T-cell (primary cell): ENCODE measurements at regions not wholly inside any gene's neighbourhood (a gene's known extent, or its start where the extent isn't known, plus 50 kb on each side); places are given as distances from the start of the nearest gene placed in this dataset.

Source experiments
- ATAC-seq, 4 experiments: fragments of 200-7000 bp in 3 of 4; fragments of 150-1000 bp in 1 of 4; cut with Tn5 transposase; replicated peaks in 1 of 4; 1 replicate in 3 of 4; 2 replicates in 1 of 4; pipeline ENCODE4 v1.10.0; 2021; ENCODE audit warnings: moderate library complexity in 3 of 4, mild to moderate bottlenecking in 2 of 4, moderate number of reproducible peaks in 1 of 4
- CTCF ChIA-PET, 2 donors: fragments of 300-600 bp; sonication (Branson Sonifier 250); formaldehyde crosslinking; loops; one replicate each; lab custom pipeline; 2022; ENCODE audit warnings: antibody characterized with exemption in 2 of 2; lab: Charles Lee
- POLR2A ChIA-PET, 2 donors: fragments of 300-600 bp; sonication (Branson Sonifier 250); formaldehyde crosslinking; loops; one replicate each; lab custom pipeline; 2022; ENCODE audit warnings: antibody characterized with exemption in 2 of 2; lab: Charles Lee
- DNase-seq, 35 experiments: peaks; one replicate each; pipeline versions ENCODE4 v3.0.0 to v3.0.0-alpha.2; 2013 to 2023
- H3K27ac ChIP-seq: one replicate; pipeline ENCODE4 v1.5.1; 2013; ENCODE audit warnings: low read length
- H3K27me3 ChIP-seq, 2 experiments: replicated peaks in 1 of 2; 1 replicate in 1 of 2; 2 replicates in 1 of 2; pipeline versions ENCODE4 v1.6.1 to v1.7.0; 2013; ENCODE audit warnings: low read length in 1 of 2, mixed read lengths in 1 of 2; ENCODE audit not compliant: control insufficient read depth in 2 of 2, insufficient read depth in 2 of 2; ENCODE audit errors: extremely low read depth in 1 of 2
- H3K36me3 ChIP-seq, 2 donors: 1 replicate in 1 of 2; 2 replicates in 1 of 2; pipeline versions ENCODE4 v1.6.1 to v1.7.0; 2013; ENCODE audit warnings: low read length in 1 of 2; ENCODE audit not compliant: control insufficient read depth in 2 of 2, insufficient read depth in 1 of 2; ENCODE audit errors: extremely low read depth in 1 of 2
- H3K4me1 ChIP-seq, 2 experiments: 1 replicate in 1 of 2; 2 replicates in 1 of 2; pipeline versions ENCODE4 v1.6.1 to v1.7.0; 2013; ENCODE audit warnings: low read length in 2 of 2, mixed read lengths in 1 of 2; ENCODE audit not compliant: insufficient read depth in 2 of 2, control insufficient read depth in 1 of 2; ENCODE audit errors: extremely low read depth in 1 of 2
- H3K4me3 ChIP-seq, 2 donors: 1 replicate in 1 of 2; 2 replicates in 1 of 2; pipeline versions ENCODE4 v1.5.1 to v1.7.0; 2013; ENCODE audit warnings: mild to moderate bottlenecking in 2 of 2, low read length in 1 of 2, moderate library complexity in 1 of 2; ENCODE audit not compliant: control insufficient read depth in 1 of 2; ENCODE audit errors: extremely low read depth in 1 of 2
- H3K9me3 ChIP-seq: 2 replicates; pipeline ENCODE4 v1.7.0; 2013
- H3K27ac Mint-ChIP-seq, 2 donors: one replicate each; pipeline ENCODE4 v1.8.0; 2020 to 2021; ENCODE audit warnings: mild to moderate bottlenecking in 2 of 2, mixed read lengths in 2 of 2
- H3K27me3 Mint-ChIP-seq, 2 donors: one replicate each; pipeline ENCODE4 v1.8.0; 2021 to 2022; ENCODE audit warnings: mixed read lengths in 2 of 2
- H3K36me3 Mint-ChIP-seq: one replicate; pipeline ENCODE4 v1.8.0; 2021; ENCODE audit warnings: mixed read lengths
- H3K4me1 Mint-ChIP-seq, 3 donors: one replicate each; pipeline ENCODE4 v1.8.0; 2020 to 2022; ENCODE audit warnings: mixed read lengths in 3 of 3, mild to moderate bottlenecking in 1 of 3
- H3K4me3 Mint-ChIP-seq, 3 donors: one replicate each; pipeline ENCODE4 v1.8.0; 2020 to 2022; ENCODE audit warnings: mild to moderate bottlenecking in 3 of 3, mixed read lengths in 3 of 3, moderate library complexity in 3 of 3
- H3K9me3 Mint-ChIP-seq, 3 donors: one replicate each; pipeline ENCODE4 v1.8.0; 2020 to 2022; ENCODE audit warnings: mixed read lengths in 3 of 3
- WGBS: methylation state at CpG from one replicate; pipeline ENCODE4 v1.1.5; 2013; ENCODE audit warnings: missing lambda C conversion rate; ENCODE audit not compliant: insufficient coverage; 5-methylcytosine and 5-hydroxymethylcytosine counted together

- ATAC-seq (no peak), DNase-seq (no peak)
- WGBS: 56% methylated on average over 2 of the region's 2 CpGs
- no peaks in the 10 kb centered on the region for H3K4me1 ChIP-seq
- peaks cover 0 to 10% (median 0%) of the 10 kb centered on the region in 3 donors for H3K4me1 Mint-ChIP-seq
- no peaks in the 10 kb centered on the region for H3K36me3 Mint-ChIP-seq
- H3K27ac ChIP-seq: no peak overlapping the region
- H3K27me3 ChIP-seq: peaks cover 0 to 3% of the 10 kb centered on the region in 2 experiments
- H3K4me3 Mint-ChIP-seq: no peak overlapping the region
- POLR2A ChIA-PET: no interaction called here
- H3K9me3 Mint-ChIP-seq: no peaks in the 10 kb centered on the region
- no peaks in the 10 kb centered on the region for H3K9me3 ChIP-seq
- H3K36me3 ChIP-seq: no peaks in the 10 kb centered on the region
- H3K4me3 ChIP-seq: no peak overlapping the region
- H3K27ac Mint-ChIP-seq: no peak overlapping the region
- CTCF ChIA-PET: no interaction called here
- H3K27me3 Mint-ChIP-seq: peaks cover 15 to 20% of the 10 kb centered on the region in 2 donors
Observed at GRCh38 chr15:70416829-70417228, 319.1 kb upstream of the TLE3 start.

GRCh38 chr15:70415398-70415797 lies 317.7 kb upstream of the TLE3 start:
- no peak for DNase-seq
- POLR2A ChIA-PET: no interaction called here
- no peak overlapping the region for H3K4me3 ChIP-seq
- no peak for ATAC-seq
- H3K36me3 ChIP-seq: no peaks in the 10 kb centered on the region
- Mint-ChIP-seq H3K27me3 (peaks cover 15 to 18% of the 10 kb centered on the region in 2 donors), H3K27ac (no peak overlapping the region), H3K4me1 (peaks cover 0 to 4% (median 0%) of the 10 kb centered on the region in 3 donors), H3K4me3 (no peak overlapping the region), H3K9me3 (no peaks in the 10 kb centered on the region), H3K36me3 (no peaks in the 10 kb centered on the region)
- no peaks in the 10 kb centered on the region for H3K4me1 ChIP-seq
- no peak overlapping the region for H3K27ac ChIP-seq
- H3K9me3 ChIP-seq: no peaks in the 10 kb centered on the region
- peaks cover 0 to 3% of the 10 kb centered on the region in 2 experiments for H3K27me3 ChIP-seq
- CTCF ChIA-PET: no interaction called here
- 84% methylated on average over 14 of the region's 18 CpGs for WGBS

- Mint-ChIP-seq H3K36me3 (no peaks in the 10 kb centered on the region), H3K27ac (no peak overlapping the region), H3K4me1 (peaks cover 0 to 4% (median 0%) of the 10 kb centered on the region in 3 donors), H3K9me3 (no peaks in the 10 kb centered on the region), H3K4me3 (no peak overlapping the region), H3K27me3 (peaks cover 13 to 18% of the 10 kb centered on the region in 2 donors)
- ATAC-seq (no peak), DNase-seq (no peak)
- no peak overlapping the region for H3K27ac ChIP-seq
- 100% methylated on average over 2 of the region's 5 CpGs for WGBS
- POLR2A ChIA-PET: no interaction called here
- no peaks in the 10 kb centered on the region for H3K9me3 ChIP-seq
- H3K27me3 ChIP-seq: peaks cover 0 to 3% of the 10 kb centered on the region in 2 experiments
- no peaks in the 10 kb centered on the region for H3K36me3 ChIP-seq
- H3K4me3 ChIP-seq: no peak overlapping the region
- CTCF ChIA-PET: no interaction called here
- no peaks in the 10 kb centered on the region for H3K4me1 ChIP-seq
Observed at GRCh38 chr15:70414626-70415025, 316.9 kb upstream of the TLE3 start.

- no peak overlapping the region for H3K4me3 Mint-ChIP-seq
- Histone ChIP-seq H3K27ac (no peak overlapping the region), H3K27me3 (peaks cover 0 to 3% of the 10 kb centered on the region in 2 experiments), H3K9me3 (no peaks in the 10 kb centered on the region), H3K4me1 (no peaks in the 10 kb centered on the region), H3K36me3 (no peaks in the 10 kb centered on the region), H3K4me3 (no peak overlapping the region)
- ChIA-PET POLR2A (no interaction called here), CTCF (no interaction called here)
- H3K4me1 Mint-ChIP-seq: peaks cover 0 to 4% (median 0%) of the 10 kb centered on the region in 3 donors
- ATAC-seq (no peak), DNase-seq (no peak)
- no peak overlapping the region for H3K27ac Mint-ChIP-seq
- no peaks in the 10 kb centered on the region for H3K36me3 Mint-ChIP-seq
- H3K9me3 Mint-ChIP-seq: peaks cover 0 to 1% (median 0%) of the 10 kb centered on the region in 3 donors
- H3K27me3 Mint-ChIP-seq: peaks cover 8 to 12% of the 10 kb centered on the region in 2 donors
Observed at GRCh38 chr15:70412794-70413193, 315.1 kb upstream of the TLE3 start.

- Histone ChIP-seq H3K27ac (no peak overlapping the region), H3K36me3 (no peaks in the 10 kb centered on the region), H3K27me3 (peaks cover 0 to 3% of the 10 kb centered on the region in 2 experiments), H3K4me3 (no peak overlapping the region), H3K4me1 (no peaks in the 10 kb centered on the region), H3K9me3 (no peaks in the 10 kb centered on the region)
- no peaks in the 10 kb centered on the region for H3K36me3 Mint-ChIP-seq
- H3K9me3 Mint-ChIP-seq: peaks cover 0 to 6% (median 0%) of the 10 kb centered on the region in 3 donors
- H3K4me3 Mint-ChIP-seq: no peak overlapping the region
- DNase-seq (no peak), ATAC-seq (no peak)
- H3K4me1 Mint-ChIP-seq: peaks cover 0 to 4% (median 0%) of the 10 kb centered on the region in 3 donors
- WGBS: 78% methylated on average over 4 of the region's 10 CpGs
- H3K27ac Mint-ChIP-seq: no peak overlapping the region
- peaks cover 3% of the 10 kb centered on the region in 2 donors for H3K27me3 Mint-ChIP-seq
- CTCF ChIA-PET: no interaction called here
- POLR2A ChIA-PET: no interaction called here
Observed at GRCh38 chr15:70411143-70411863, 313.6 kb upstream of the TLE3 start.

- ChIA-PET POLR2A (no interaction called here), CTCF (no interaction called here)
- ATAC-seq (no peak), DNase-seq (no peak)
- Histone ChIP-seq H3K4me1 (no peaks in the 10 kb centered on the region), H3K36me3 (no peaks in the 10 kb centered on the region), H3K4me3 (no peak overlapping the region), H3K9me3 (no peaks in the 10 kb centered on the region), H3K27me3 (peaks cover 0 to 3% of the 10 kb centered on the region in 2 experiments), H3K27ac (no peak overlapping the region)
- WGBS: 42% methylated on average over 2 of the region's 3 CpGs
- no peaks in the 10 kb centered on the region for H3K36me3 Mint-ChIP-seq
- no peak overlapping the region for H3K27ac Mint-ChIP-seq
- H3K4me1 Mint-ChIP-seq: peaks cover 0 to 4% (median 0%) of the 10 kb centered on the region in 3 donors
- no peaks in the 10 kb centered on the region for H3K27me3 Mint-ChIP-seq
- no peak overlapping the region for H3K4me3 Mint-ChIP-seq
- peaks cover 0 to 6% (median 0%) of the 10 kb centered on the region in 3 donors for H3K9me3 Mint-ChIP-seq
Observed at GRCh38 chr15:70410371-70410985, 312.8 kb upstream of the TLE3 start.
